ENCODE measurements at regions not wholly inside any gene's neighbourhood (a gene's known extent, or its start where the extent isn't known, plus 50 kb on each side); places are given as distances from the start of the nearest gene placed in this dataset.

DNA sequence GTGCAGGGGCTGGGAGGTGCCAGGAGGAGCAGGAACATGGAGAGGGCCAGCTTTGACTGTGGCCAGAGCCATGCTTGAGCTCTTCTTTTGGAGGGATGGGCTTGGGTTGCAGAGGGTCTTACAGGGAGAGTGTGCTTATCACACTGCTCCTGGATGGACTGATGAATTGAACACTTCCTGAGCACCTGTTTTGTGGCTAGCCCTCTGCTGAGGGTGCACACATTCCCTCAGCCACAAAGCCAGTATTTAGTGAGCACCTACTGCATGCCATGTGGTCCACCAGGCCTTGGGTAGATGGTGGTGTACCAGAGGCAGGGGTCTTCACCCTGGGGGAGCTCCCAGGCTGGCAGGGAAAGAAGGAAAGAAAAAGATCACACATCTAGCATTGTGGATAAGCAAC, 118.9 kb downstream of the SLC25A47 start:
- no peak for TF ChIP-seq CTCF (IDR thresholded peaks at IDR 0.05)
- intact Hi-C loops (cut with DNase I), result no loop called here
- Histone ChIP-seq H3K9me3 (no peaks in the 10 kb centered on the region), H3K4me3 (no peak overlapping the region), H3K36me3 (no peaks in the 10 kb centered on the region), H3K4me1 (peaks cover 8 to 28% of the 10 kb centered on the region in 2 donors), H3K27me3 (no peaks in the 10 kb centered on the region), H3K27ac (no peak overlapping the region)
- no peak for ATAC-seq
- DNase-seq, result no peak

- no peaks in the 10 kb centered on the region for H3K27me3 ChIP-seq
- peaks cover 8 to 24% of the 10 kb centered on the region in 2 donors for H3K4me1 ChIP-seq
- DNase-seq (peak in 1 of 4 donors; percentile 52), ATAC-seq (no peak)
- no peaks in the 10 kb centered on the region for H3K9me3 ChIP-seq
- no peak for TF ChIP-seq CTCF (IDR thresholded peaks at IDR 0.05)
- no peak overlapping the region for H3K27ac ChIP-seq
- intact Hi-C loops (cut with DNase I), result no loop called here
- H3K4me3 ChIP-seq, result no peak overlapping the region
- no peaks in the 10 kb centered on the region for H3K36me3 ChIP-seq
Measured at GRCh38 chr14:100442498-100443490, 119.7 kb downstream of the SLC25A47 start.

DNA sequence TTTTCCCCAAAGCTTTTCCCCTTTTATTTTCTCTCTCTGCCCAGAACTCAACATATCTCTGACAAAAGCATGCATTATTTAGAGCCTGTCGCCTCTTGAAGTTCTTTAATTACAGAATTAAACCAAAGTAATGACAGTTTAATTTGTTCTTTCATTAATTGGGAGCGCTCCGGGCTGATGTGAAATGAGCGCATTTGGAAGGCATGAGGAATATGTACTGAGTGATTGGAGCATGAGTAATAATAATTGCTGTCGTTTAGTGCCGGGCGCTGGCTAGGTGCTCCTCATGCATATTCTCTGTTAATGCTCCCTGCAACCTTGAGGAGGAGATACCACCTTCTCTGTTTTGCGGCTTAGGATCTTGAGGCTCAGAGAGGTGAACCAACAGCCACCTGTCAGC, 120.5 kb downstream of the SLC25A47 start:
- H3K36me3 ChIP-seq, result no peaks in the 10 kb centered on the region
- ATAC-seq (no peak), DNase-seq (no peak)
- TF ChIP-seq CTCF (IDR thresholded peaks at IDR 0.05), result no peak
- intact Hi-C loops (cut with DNase I), result no loop called here
- H3K27me3 ChIP-seq, result no peaks in the 10 kb centered on the region
- H3K4me3 ChIP-seq, result no peak overlapping the region
- peaks cover 8 to 24% of the 10 kb centered on the region in 2 donors for H3K4me1 ChIP-seq
- H3K27ac ChIP-seq, result no peak overlapping the region
- no peaks in the 10 kb centered on the region for H3K9me3 ChIP-seq

GRCh38 chr14:100445436-100446088, 122.4 kb downstream of the SLC25A47 start:
- intact Hi-C loops (cut with DNase I), result no loop called here
- DNase-seq, result no peak

More at GRCh38 chr14:100445436-100446088, 122.4 kb downstream of the SLC25A47 start:
- no peak for TF ChIP-seq CTCF (IDR thresholded peaks at IDR 0.05)
- H3K4me3 ChIP-seq, result no peak overlapping the region
- H3K4me1 ChIP-seq, result peaks cover 0 to 9% of the 10 kb centered on the region in 2 donors
- H3K27ac ChIP-seq, result no peak overlapping the region
- H3K27me3 ChIP-seq, result no peaks in the 10 kb centered on the region
- H3K36me3 ChIP-seq, result no peaks in the 10 kb centered on the region
- ATAC-seq, result no peak
- H3K9me3 ChIP-seq, result no peaks in the 10 kb centered on the region
